ENCODE measurements at regions not wholly inside any gene's neighbourhood (a gene's known extent, or its start where the extent isn't known, plus 50 kb on each side); places are given as distances from the start of the nearest gene placed in this dataset.

GRCh38 chr2:120618830-120619229, 116.8 kb upstream of the GLI2 start:
- intact Hi-C loops (cut with micrococcal nuclease; ENCODE audit: unreplicated experiment) (loop anchor here (1.0 kb wide), 1 partner anchor 55 kb away; no protein-coding TSS in a partner anchor), in situ Hi-C loops (cut with HindIII; ENCODE audit: extremely low pct_ligation_motif_present, low pct_unique_long_range_greater_than_20kb) (no loop called here)
- CTCF ChIA-PET (ENCODE audit: low intra/inter-chr PET ratio, low total read pairs) = no interaction called here
- Histone ChIP-seq H3K4me2 (ENCODE audit: low read depth, low read length) (no peak overlapping the region), H3K79me2 (ENCODE audit: insufficient read depth, low read length) (no peaks in the 10 kb centered on the region), H3K4me3 (replicated peaks in 1 of 3; ENCODE audit: insufficient read depth in 1 of 3, low read depth in 2 of 3, low read length in 3 of 3) (no peak overlapping the region), H2AFZ (ENCODE audit: low read length) (no peak overlapping the region), H4K20me1 (ENCODE audit: insufficient read depth, low read length) (no peaks in the 10 kb centered on the region), H3K4me1 (ENCODE audit: insufficient read depth, low read length) (peaks cover 20% of the 10 kb centered on the region), H3K36me3 (replicated peaks in 1 of 2; ENCODE audit: control insufficient read depth in 1 of 2, insufficient read depth in 2 of 2, low read length in 2 of 2) (no peaks in the 10 kb centered on the region), H3K27ac (ENCODE audit: extremely low read length, insufficient read depth, low read length) (no peak overlapping the region), H3K9me3 (ENCODE audit: low read length) (no peaks in the 10 kb centered on the region), H3K27me3 (ENCODE audit: control insufficient read depth in 1 of 2, insufficient read depth in 2 of 2, low read length in 2 of 2) (peaks cover 2 to 35% of the 10 kb centered on the region in 2 experiments; a peak in 4 of 5 replicates), H3K9ac (ENCODE audit: insufficient read depth, low read depth, low read length) (no peak overlapping the region)
- WGBS (ENCODE audit: low lambda C conversion rate) = 77% methylated on average over 3 of the region's 3 CpGs
- no peak for DNase-seq (ENCODE audit: low spot score)
- TF ChIP-seq RARA (CRISPR knock-in tag; IDR thresholded peaks at IDR 0.05) (no peak), ZNF34 (CRISPR knock-in tag; IDR thresholded peaks at IDR 0.05; ENCODE audit: borderline replicate concordance) (no peak), TAF1 (CRISPR knock-in tag; IDR thresholded peaks at IDR 0.05) (no peak), RBFOX2 (IDR thresholded peaks at IDR 0.05; ENCODE audit: low read depth, low read length) (no peak), DNMT3B (CRISPR knock-in tag; conservative IDR thresholded peaks at IDR 0.05) (no peak), ZNF678 (CRISPR knock-in tag; IDR thresholded peaks at IDR 0.05) (no peak), NR2F1 (CRISPR knock-in tag; IDR thresholded peaks at IDR 0.05) (no peak), TBX3 (IDR thresholded peaks at IDR 0.05; ENCODE audit: borderline replicate concordance) (no peak), ZNF691 (CRISPR knock-in tag; IDR thresholded peaks at IDR 0.05; ENCODE audit: borderline replicate concordance, low read depth) (no peak), ETS1 (CRISPR knock-in tag; IDR thresholded peaks at IDR 0.05) (no peak), ZNF768 (CRISPR knock-in tag; IDR thresholded peaks at IDR 0.05) (no peak), ZNF576 (CRISPR knock-in tag; IDR thresholded peaks at IDR 0.05) (no peak), SIN3B (IDR thresholded peaks at IDR 0.05; ENCODE audit: low read length) (no peak), MAFK (conservative IDR thresholded peaks at IDR 0.05 in 1 of 2, IDR thresholded peaks at IDR 0.05 in 1 of 2; ENCODE audit: low read length in 2 of 2) (no peak), ZFX (CRISPR knock-in tag; IDR thresholded peaks at IDR 0.05; ENCODE audit: low read depth) (no peak), SRY (CRISPR knock-in tag; IDR thresholded peaks at IDR 0.05) (no peak), ZNF550 (CRISPR knock-in tag; IDR thresholded peaks at IDR 0.05; ENCODE audit: borderline replicate concordance) (no peak), ZNF782 (CRISPR knock-in tag; IDR thresholded peaks at IDR 0.05; ENCODE audit: borderline replicate concordance) (no peak), ZFP91 (CRISPR knock-in tag; IDR thresholded peaks at IDR 0.05; ENCODE audit: borderline replicate concordance) (no peak), RFXANK (CRISPR knock-in tag; IDR thresholded peaks at IDR 0.05) (no peak)
- ATAC-seq = no peak
- no peak for FAIRE-seq
- POLR2A ChIA-PET = no interaction called here
- BruUV-seq (replicated peaks) = no TSS peak
